ENCODE measurements at regions not wholly inside any gene's neighbourhood (a gene's known extent, or its start where the extent isn't known, plus 50 kb on each side); places are given as distances from the start of the nearest gene placed in this dataset.

- no peaks in the 10 kb centered on the region for H3K27me3 Mint-ChIP-seq
- POLR2A ChIA-PET, result no interaction called here
- no peaks in the 10 kb centered on the region for H3K79me2 ChIP-seq (ENCODE audit: control insufficient read depth, insufficient read depth, low read length)
- intact Hi-C loops (cut with micrococcal nuclease), result no loop called here
- ATAC-seq (ENCODE audit: low read depth) (no peak), DNase-seq (no peak)
- H2AFZ ChIP-seq (ENCODE audit: insufficient read depth, low read depth, low read length, poor library complexity, severe bottlenecking), result no peak overlapping the region
- no peak overlapping the region for H3K4me2 ChIP-seq (replicated peaks; ENCODE audit: low read depth, low read length, poor library complexity, severe bottlenecking)
- H3K4me3 ChIP-seq (ENCODE audit: control extremely low read depth in 1 of 5, extremely low read depth in 1 of 5, insufficient read depth in 1 of 5, low read depth in 2 of 5, low read length in 4 of 5), result no peak overlapping the region
- H3K9ac ChIP-seq (ENCODE audit: low read length), result no peak overlapping the region
- H3K36me3 ChIP-seq (replicated peaks in 1 of 2; ENCODE audit: control extremely low read depth in 1 of 2, control insufficient read depth in 1 of 2, extremely low read depth in 1 of 2, insufficient read depth in 2 of 2, low read length in 1 of 2), result no peaks in the 10 kb centered on the region
- TF ChIP-seq CTCF (IDR thresholded peaks at IDR 0.05), result no peak
- no peak for TF ChIP-seq EZH2 (IDR thresholded peaks at IDR 0.05; ENCODE audit: borderline replicate concordance, insufficient read depth, low read depth, low read length, poor library complexity, severe bottlenecking)
- no peak overlapping the region for H3K4me3 Mint-ChIP-seq
- no peaks in the 10 kb centered on the region for H3K4me1 ChIP-seq (ENCODE audit: control insufficient read depth in 2 of 2, insufficient read depth in 2 of 2, low read length in 2 of 2)
- H3K4me1 Mint-ChIP-seq, result no peaks in the 10 kb centered on the region
- no peaks in the 10 kb centered on the region for H3K27me3 ChIP-seq (replicated peaks in 1 of 4; ENCODE audit: control extremely low read depth in 1 of 4, control insufficient read depth in 3 of 4, insufficient read depth in 4 of 4, low read length in 3 of 4)
- H3K27ac ChIP-seq (ENCODE audit: low read length in 2 of 2), result no peak overlapping the region
- H3K27ac Mint-ChIP-seq, result no peak overlapping the region
- CTCF ChIA-PET, result no interaction called here
- H3K9me3 Mint-ChIP-seq (ENCODE audit: insufficient read depth), result no peaks in the 10 kb centered on the region
- WGBS (ENCODE audit: insufficient coverage), result 57% methylated on average over 1 of the region's 5 CpGs
- H4K20me1 ChIP-seq (ENCODE audit: control insufficient read depth, insufficient read depth, low read length, poor library complexity, severe bottlenecking), result no peaks in the 10 kb centered on the region
- peaks cover 0 to 1% (median 0%) of the 10 kb centered on the region in 3 donors for H3K9me3 ChIP-seq (ENCODE audit: control extremely low read depth in 1 of 3, control insufficient read depth in 2 of 3, insufficient read depth in 1 of 3, low read length in 2 of 3)
Measured at GRCh38 chr18:54517521-54517920, 73.5 kb upstream of the DYNAP start.

GRCh38 chr18:54521846-54522245 lies 69.2 kb upstream of the DYNAP start:
- H3K4me3 Mint-ChIP-seq, result no peak overlapping the region
- no peaks in the 10 kb centered on the region for H3K4me1 Mint-ChIP-seq
- Histone ChIP-seq H3K27me3 (replicated peaks in 1 of 4; ENCODE audit: control extremely low read depth in 1 of 4, control insufficient read depth in 3 of 4, insufficient read depth in 4 of 4, low read length in 3 of 4) (no peaks in the 10 kb centered on the region), H3K79me2 (ENCODE audit: control insufficient read depth, insufficient read depth, low read length) (no peaks in the 10 kb centered on the region), H3K36me3 (replicated peaks in 1 of 2; ENCODE audit: control extremely low read depth in 1 of 2, control insufficient read depth in 1 of 2, extremely low read depth in 1 of 2, insufficient read depth in 2 of 2, low read length in 1 of 2) (no peaks in the 10 kb centered on the region), H3K4me2 (replicated peaks; ENCODE audit: low read depth, low read length, poor library complexity, severe bottlenecking) (no peak overlapping the region), H3K9me3 (ENCODE audit: control extremely low read depth in 1 of 3, control insufficient read depth in 2 of 3, insufficient read depth in 1 of 3, low read length in 2 of 3) (peaks cover 0 to 1% (median 0%) of the 10 kb centered on the region in 3 donors), H4K20me1 (ENCODE audit: control insufficient read depth, insufficient read depth, low read length, poor library complexity, severe bottlenecking) (no peaks in the 10 kb centered on the region), H3K4me3 (ENCODE audit: control extremely low read depth in 1 of 5, extremely low read depth in 1 of 5, insufficient read depth in 1 of 5, low read depth in 2 of 5, low read length in 4 of 5) (no peak overlapping the region), H2AFZ (ENCODE audit: insufficient read depth, low read depth, low read length, poor library complexity, severe bottlenecking) (no peak overlapping the region), H3K9ac (ENCODE audit: low read length) (no peak overlapping the region), H3K4me1 (ENCODE audit: control insufficient read depth in 2 of 2, insufficient read depth in 2 of 2, low read length in 2 of 2) (no peaks in the 10 kb centered on the region), H3K27ac (ENCODE audit: low read length in 2 of 2) (no peak overlapping the region)
- ChIA-PET CTCF (no interaction called here), POLR2A (no interaction called here)
- H3K27me3 Mint-ChIP-seq, result no peaks in the 10 kb centered on the region
- WGBS (ENCODE audit: insufficient coverage), result 100% methylated on average over 1 of the region's 1 CpG
- TF ChIP-seq EZH2 (IDR thresholded peaks at IDR 0.05; ENCODE audit: borderline replicate concordance, insufficient read depth, low read depth, low read length, poor library complexity, severe bottlenecking) (no peak), CTCF (IDR thresholded peaks at IDR 0.05) (no peak)
- intact Hi-C loops (cut with micrococcal nuclease), result no loop called here
- no peak overlapping the region for H3K27ac Mint-ChIP-seq
- DNase-seq, result no peak
- no peak for ATAC-seq (ENCODE audit: low read depth)
- no peaks in the 10 kb centered on the region for H3K9me3 Mint-ChIP-seq (ENCODE audit: insufficient read depth)

All from B cell (primary cell).